GM21515 (cell line): ENCODE measurements at regions not wholly inside any gene's neighbourhood (a gene's known extent, or its start where the extent isn't known, plus 50 kb on each side); places are given as distances from the start of the nearest gene placed in this dataset.

Source experiments
- ATAC-seq: cut with Tn5 transposase; IDR thresholded peaks from one replicate; pipeline ENCODE4 v1.9.1; 2021; ENCODE audit not compliant: unreplicated experiment

GRCh38 chr2:220247588-220248350 is 620.3 kb downstream of the SLC4A3 start:
- ATAC-seq: no peak

DNA sequence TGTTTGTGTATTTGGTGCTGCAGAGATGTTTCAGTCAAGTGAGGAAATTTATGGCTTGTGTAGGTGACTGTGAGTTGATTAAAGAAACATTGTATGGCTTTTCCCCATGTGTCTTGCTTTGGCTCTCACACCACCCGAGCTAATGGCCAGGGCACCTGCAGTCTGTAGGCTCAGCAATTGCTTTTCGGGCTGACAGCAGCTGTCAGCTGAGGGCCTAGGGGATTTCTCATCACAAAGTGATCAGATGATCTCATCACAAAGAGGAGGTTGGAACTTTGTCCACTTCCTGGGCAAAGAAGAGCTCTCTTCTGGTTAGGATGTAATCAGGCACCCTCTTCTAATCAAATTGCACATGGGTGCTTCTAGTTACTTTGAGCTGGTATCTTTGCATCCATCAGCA is 632.2 kb downstream of the SLC4A3 start:
- no peak for ATAC-seq

- no peak for ATAC-seq
Measured at GRCh38 chr2:220263300-220263699, 635.9 kb downstream of the SLC4A3 start.

DNA sequence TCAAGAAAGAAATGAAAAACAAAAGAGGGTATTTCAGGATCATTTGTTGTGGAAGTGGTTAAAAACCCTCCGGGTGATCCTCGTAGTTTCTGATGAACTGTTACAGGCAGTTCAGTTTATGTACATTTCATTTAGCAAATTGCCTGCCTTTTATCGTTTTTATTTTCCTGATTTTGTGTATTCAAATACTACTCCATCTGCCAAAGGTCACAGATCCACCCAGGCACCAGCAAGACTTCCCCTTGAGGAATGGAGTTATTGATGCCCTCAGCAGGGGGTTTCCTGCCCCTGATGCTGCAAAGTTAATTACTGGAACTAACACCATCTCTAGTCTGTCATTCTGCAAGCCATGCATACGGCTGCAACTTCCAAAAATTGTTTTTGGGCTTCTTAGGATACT is 641.9 kb downstream of the SLC4A3 start:
- no peak for ATAC-seq

DNA sequence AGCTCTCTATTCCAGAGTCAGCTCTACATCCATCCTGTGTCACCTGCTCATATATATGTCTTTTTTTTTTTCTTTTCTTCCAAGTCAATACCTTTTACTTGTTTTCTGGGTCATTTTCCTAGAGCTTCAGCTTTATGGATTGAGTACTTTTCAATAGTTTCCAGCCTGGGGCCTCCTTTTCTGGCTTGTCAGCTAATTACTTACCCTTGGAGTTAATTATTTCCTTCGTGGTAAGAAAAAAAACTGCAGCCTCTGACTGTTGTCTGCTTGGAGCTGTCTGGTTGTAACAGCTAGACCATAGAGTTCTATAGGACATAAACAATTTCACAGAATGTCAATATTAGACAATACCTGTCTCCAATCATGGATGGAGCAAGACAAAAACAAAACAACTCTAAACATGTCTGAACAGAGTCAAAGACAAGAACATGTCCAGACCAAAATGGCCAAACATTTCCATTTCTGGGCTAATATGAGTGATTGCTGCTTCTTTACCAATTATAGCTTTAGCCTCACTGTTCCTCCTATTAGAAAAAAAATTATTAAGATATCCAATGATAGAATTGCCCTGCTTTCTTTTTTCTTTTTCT is 643.1 kb downstream of the SLC4A3 start:
- no peak for ATAC-seq

DNA sequence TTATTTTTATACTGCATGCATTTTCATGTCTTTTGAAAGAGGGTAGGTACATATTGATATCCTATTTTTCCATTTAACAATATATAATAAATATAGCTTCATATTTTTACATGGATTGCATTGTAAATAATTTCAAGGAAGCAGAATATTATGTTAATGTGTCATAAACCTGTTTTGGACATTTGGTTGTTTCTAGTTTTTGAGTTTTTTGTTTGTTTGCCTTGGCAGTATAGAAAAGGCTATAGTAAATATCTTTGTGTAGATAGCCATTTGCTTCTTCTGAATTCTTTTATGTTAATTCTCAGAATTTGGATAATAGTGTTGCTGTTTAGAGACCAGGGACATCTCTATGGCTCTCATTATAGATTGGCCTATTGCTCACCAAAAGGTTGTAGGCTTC is 645.2 kb downstream of the SLC4A3 start:
- no peak for ATAC-seq

DNA sequence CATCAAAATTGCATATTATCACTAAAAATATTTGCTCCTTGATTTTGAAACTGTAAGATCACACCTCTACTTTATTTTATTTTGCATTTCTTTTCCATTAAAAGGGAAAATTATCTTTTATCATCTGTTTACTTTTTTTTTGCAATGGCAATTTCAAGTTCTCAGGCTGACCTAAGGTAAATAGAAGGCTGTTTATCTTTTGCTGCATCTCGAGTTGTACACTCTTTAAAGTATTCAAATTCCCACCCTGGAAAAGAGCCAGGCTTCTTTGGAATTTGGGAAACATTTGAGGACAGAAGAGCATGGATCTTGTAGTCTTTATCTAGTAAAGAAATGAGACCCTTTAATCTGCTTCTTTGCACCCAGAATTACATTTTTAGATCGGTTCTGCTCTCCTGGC is 645.7 kb downstream of the SLC4A3 start:
- ATAC-seq: no peak

GRCh38 chr2:220275454-220275853 is 648.0 kb downstream of the SLC4A3 start:
- ATAC-seq: no peak

DNA sequence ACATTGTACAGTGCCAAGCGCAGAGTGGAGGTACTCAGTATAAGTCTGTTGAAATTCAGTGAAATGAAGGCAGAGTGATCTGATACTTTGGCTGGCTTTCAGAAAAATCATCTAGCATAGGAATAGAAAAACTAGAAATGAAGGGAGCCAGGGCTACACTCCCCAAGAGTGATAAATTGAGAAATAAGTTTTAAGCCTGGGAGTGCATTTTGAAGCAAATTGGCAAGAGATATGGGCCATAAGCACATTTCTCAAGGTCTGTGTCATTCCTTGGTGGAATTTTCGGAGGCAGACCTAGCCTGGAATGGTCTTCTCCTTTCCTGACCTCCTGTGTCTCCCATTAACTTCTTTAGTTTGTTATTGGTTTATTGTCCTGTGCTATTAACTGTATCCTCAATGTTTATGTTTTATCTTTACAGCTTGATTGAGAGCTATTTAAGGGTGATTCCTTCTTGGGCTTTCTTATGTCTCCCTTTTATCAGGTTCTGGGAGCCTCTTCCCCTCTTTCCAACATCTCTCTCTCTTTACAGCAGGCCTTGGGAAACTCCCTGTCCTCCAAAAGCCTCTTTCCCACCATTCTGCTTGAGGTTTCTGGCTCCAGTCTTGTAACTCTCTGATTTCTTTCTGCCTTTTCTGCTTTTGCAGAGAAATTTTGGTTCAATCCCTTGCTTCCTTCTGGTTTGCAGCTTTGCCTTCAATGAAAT is 649.5 kb downstream of the SLC4A3 start:
- ATAC-seq: no peak

GRCh38 chr2:220277445-220277975 is 650.1 kb downstream of the SLC4A3 start:
- no peak for ATAC-seq

DNA sequence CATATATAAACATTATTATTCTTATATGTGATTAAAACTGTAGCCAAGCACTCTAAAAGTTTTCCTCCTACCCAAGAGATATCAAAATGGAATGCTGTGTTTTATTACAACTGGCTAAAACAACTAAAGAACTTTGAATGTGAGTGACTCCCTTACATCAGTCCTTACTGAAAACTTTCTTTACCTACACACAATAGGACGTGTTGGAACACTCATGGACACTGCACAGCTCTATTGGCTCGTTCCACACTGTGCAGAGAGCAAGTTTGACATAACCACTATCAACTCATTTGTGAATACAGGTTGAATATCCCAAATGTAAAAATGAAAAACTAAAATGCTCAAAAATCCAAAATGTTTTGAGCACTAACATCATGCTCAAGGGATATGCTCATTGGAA is 650.6 kb downstream of the SLC4A3 start:
- ATAC-seq: no peak

GRCh38 chr2:220279372-220279771 is 651.9 kb downstream of the SLC4A3 start:
- no peak for ATAC-seq

- no peak for ATAC-seq
Measured at GRCh38 chr2:220279840-220280239, 652.4 kb downstream of the SLC4A3 start.

GRCh38 chr2:220280736-220281135 is 653.3 kb downstream of the SLC4A3 start:
- no peak for ATAC-seq

DNA sequence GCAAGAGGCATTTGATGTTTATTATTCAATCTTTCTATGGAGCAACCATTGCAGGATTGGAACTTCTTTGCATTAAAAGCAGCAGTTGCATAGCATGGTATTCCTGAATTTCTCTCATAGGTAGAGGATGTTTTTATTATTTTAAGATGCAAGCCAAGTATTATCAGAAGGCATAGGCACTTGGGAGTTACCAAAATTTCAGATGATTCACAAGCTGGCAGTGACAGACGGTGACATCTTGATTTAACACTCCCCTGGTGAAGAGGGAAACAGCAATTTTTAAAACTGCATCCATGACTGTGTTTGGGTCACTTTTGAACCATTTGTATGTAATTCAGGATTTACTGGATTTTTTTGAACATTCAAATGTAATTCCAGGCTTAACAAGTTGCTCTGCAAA is 654.3 kb downstream of the SLC4A3 start:
- no peak for ATAC-seq

DNA sequence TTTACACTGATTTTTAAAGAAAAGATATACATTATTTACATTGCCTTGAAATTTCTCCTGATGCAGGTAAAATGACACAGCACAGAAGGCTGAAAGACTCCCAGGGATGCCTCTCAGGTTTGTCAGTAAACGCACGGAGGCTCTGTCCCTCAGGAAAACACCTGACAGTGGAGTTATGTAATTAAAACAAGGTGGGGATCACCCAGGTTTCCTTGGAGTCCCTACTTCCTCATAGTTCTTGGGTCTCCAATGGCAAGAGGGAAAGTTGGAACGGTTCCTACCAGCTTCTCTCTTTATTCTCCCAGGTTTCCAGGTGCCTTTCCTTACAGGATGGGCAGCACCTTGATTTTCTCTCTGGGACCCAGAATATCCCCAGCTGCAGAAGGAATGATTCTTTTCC is 654.8 kb downstream of the SLC4A3 start:
- no peak for ATAC-seq

DNA sequence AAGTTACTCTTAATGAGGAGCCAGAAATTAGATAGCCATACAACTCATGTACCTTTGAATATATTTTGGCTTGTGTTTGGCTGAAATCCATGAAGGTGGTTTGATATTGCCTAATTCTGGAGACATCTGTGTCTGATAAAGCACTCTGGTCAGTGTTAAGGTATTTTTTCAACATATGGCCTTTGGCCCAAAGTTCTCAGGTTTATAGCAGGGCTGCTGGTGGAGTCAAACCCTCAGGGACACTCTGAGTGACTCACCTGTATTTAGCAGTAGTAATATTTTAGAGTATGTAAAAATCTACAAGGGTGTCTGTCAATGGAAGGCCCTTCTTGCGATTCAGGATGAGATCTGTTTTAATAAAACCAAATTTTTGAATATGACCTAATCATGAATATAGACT is 666.5 kb downstream of the SLC4A3 start:
- no peak for ATAC-seq

DNA sequence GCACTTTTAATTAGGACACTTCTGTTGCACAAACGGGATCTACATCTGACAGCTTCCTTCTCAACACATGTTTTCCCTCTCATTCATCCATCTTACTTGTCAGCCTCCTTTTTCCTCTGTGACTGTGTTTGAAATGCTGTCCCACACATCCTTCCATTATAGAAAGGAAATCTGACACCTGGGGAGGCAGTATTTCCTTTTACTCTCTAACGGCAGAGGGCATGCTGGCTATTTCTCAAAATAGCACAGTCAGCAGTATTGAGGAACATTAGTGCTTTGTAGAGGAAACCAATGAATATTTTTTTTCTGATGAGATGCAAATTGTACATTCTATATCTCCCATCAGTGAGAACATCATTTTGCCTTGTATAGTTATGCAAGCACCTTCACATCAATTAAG is 668.7 kb downstream of the SLC4A3 start:
- ATAC-seq: no peak

DNA sequence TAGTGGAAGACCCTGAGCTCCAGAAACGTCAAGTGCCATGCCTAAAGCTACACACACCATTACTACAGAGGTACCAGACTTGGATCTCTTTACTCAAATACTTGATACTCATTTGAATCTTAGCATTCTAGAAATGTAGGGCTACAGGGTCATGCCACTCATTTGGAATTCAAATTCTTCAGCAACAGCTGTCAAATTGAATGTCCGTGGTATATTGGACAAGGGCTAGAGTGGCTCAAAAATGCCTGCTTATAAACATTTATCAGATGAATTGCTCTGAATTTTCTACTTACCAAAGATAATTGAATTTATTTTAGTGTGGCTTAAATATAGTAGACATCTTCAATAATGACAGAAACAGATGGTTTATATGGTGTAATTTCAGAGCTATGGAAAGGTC is 669.7 kb downstream of the SLC4A3 start:
- no peak for ATAC-seq

GRCh38 chr2:220300806-220301205 is 673.4 kb downstream of the SLC4A3 start:
- ATAC-seq: no peak

DNA sequence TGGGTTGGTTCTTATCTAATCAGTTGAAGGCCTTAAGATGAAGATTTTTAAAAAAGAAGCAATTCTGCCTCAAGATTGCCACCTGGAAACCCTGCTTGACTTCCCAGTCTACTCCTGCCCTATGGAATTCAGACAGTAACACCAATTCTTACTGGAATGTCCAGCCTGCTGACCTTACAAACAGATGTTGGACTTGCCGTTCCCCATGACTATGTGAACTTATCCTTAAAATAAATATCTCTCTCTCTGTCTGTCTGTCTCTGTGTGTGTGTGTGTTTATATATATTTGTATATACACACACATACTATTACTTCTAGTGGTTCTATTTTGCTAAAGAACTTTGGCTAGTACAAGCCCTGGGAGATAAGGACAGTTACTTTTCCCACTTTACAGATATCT is 675.3 kb downstream of the SLC4A3 start:
- no peak for ATAC-seq

DNA sequence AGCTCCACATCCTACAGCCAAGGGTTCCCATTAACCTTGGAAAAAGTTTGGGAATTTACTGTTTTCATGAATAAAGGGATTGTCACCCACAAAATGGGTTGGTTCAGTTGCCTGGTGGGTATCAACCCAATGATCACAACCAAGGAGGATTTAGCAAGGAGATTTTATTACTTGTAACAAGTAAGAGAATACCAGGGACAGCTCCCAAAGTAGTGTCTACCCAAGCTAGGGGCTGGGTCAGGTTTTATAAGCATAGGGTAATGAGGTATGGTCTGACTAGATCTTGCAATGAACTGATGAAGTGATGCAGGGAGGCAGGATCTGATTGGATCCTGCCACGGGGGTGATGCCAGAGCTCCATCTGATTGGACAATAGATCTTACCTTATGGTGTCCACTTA is 681.8 kb downstream of the SLC4A3 start:
- ATAC-seq: no peak
